ENCODE measurements at regions not wholly inside any gene's neighbourhood (a gene's known extent, or its start where the extent isn't known, plus 50 kb on each side); places are given as distances from the start of the nearest gene placed in this dataset.
"Not testable (repeated sequence)": the region's sequence is repeated elsewhere in the genome, so short reads cannot be mapped to it uniquely, and the experiment has no call there.

DNA sequence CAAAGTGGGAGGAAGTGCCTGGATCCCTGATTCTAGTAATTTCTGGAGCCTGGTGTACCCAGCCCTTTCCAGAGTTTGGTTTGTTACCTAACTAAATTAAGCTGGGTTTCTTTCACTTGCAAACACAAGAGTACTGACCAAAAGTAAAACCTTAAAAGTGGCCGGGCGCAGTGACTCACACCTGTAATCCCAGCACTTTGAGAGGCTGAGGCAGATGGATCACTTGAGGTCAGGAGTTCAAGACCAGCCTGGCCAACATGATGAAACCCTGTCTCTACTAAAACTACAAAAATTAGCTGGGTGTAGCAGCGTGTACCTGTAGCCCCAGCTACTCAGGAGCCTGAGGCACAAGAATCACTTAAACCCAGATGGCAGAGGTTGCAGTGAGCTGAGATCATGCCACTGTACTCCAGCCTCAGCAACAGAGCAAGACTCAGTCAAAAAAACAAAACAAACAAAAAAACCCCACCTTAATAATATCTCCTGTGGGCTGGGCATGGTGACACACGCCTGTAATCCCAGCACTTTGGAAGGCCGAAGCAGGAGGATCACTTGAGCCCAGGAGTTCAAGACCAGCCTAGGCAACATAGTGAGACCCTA, 78.0 kb upstream of the BLID start:
- DNase-seq = not testable (repeated sequence)

DNA sequence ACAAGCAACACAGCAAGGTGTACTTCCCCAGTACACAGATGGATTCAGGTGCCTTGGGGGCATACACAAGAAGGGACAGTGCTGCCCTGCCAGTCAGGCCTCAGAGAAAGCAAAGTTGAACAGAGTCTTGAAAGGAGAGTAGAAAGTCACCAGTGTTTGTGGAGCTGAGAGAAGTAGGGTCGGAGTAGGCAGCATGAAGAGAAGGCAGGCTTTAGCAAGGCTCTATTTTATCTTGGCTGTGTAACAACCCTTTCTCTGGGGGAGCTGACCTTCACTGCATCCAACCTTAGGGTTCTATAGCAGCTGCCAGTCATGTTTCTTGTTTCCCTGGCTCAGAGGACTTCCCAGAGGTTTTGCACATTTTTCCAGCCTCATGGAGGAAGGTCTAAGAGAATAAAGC, 77.4 kb upstream of the BLID start:
- no peak for DNase-seq

DNA sequence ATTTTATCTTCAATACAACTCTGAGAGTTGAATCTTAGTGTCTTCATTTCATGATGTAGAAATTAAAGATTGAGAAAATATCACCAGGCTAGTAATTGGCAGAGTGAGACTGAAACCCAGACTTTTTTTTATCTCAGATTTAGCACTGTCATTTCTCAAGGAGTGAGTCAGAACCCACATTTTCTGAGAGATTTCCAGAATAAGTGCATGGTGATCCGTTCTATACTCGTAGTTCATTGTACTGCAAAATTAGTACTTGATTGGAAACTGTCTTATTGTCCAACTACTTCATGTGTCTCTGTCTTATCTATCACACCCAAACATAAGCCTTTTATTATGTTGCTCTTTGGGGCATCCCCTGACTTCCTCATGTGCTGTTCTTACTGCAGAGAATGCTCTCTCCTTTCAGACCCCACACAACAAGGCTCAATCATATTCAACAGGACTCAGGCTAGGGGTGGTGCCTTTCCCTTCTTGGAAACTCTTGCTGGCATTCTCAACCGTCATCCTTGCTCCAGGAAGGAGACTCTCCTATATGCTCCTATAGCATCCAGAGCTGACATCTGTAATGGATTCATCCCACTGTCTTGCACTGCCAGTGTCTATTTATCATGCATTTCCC, 76.7 kb upstream of the BLID start:
- no peak for DNase-seq

DNA sequence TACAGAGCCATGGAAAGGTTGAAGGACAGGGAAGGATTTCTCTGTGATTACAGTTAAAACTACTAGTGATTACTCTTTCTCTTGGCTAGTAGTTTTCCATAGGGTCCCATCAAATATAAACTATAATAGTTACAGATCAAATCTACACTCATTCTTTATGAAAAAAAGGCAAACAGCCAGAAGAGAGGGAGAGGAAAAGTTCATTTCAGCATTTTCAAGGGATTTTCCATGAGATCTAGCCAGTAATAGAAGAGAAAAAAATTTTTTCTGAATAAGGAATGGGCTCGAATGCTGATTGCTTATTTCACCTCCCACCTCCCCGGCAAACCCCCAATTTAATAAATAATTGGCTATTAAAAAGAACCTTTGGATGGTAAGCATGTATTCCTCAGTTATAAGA, 74.8 kb upstream of the BLID start:
- no peak for DNase-seq

DNA sequence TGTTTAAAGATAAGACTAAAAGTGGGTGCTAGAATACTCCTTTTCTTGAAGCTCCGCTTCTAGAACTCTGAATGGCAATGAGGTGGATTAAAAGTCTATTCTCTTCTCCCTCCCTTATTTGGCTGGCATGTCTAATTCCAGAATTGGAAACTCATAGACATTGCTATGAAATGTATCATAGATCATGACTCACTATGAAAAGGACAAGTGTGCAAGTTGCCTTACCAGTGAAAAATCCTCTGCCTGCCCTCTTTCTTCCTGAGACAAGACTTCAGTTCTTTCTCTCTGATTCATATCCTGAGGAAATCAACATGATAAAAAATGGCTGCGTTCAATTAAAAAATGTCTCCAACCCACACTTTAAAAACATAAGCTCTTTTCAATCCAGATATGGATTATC, 73.2 kb upstream of the BLID start:
- no peak for DNase-seq

DNA sequence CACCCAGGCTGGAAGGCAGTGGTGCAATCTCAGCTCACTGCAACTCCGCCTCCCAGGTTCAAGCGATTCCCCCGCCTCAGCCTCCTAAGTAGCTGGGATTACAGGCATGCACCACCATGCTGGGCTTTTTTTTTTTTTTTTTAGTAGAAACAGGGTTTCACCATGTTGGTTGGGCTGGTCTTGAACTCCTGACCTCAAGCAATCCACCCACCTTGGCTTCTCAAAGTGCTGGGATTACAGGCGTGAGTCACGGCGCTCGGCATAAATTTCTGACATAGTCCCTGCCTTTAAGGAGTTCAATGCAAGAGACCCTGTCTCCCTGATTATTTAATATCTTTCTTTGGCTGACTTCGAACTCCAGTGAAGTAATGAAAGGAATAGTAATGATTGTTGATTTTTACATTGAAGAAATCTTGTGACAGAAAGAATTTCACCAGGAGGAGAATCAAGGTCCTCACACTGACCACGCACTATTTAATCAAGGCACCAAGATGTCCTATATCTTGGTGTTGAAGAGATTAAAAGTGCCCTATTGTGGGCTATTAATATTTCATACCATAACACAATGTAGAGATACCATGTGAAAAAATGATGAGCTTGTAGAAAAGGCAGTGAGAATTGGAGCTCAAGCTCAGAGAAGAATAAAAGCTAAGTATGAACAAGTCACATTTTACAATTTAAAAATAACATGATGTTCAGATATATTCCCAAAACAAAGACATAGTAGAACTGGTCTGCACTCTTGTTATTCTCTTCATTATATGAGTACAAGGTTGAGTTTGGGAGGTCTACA, 71.6 kb upstream of the BLID start:
- no peak for DNase-seq

DNA sequence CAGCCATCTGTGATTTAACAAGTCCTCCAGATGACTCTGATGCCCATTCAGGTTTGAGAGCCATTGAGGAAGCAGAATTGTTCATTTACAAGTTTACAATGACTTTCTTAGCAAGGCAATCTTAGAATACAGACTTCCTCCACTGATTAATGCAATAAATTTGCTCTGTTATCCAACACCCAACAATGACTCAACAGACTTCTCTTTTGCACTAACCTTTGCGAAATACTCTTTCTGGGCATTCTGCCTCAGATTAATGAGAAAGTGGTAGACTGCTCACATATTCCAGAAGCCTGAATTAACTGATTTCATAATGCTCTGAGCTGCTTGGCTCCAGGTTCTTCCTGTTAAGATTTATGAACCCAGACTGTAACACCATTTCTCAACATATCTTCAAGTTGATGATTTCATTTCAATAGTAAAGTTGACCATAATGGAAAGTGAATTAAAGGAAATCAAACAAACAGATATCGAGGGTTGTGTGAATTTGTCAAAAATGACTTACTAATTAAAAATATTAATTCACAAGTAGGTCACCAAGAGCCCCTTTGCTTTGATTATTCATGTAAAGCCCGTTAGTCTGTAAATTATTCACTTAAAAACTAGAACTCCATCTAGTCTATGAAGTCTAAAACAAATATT, 70.5 kb upstream of the BLID start:
- no peak for DNase-seq

DNA sequence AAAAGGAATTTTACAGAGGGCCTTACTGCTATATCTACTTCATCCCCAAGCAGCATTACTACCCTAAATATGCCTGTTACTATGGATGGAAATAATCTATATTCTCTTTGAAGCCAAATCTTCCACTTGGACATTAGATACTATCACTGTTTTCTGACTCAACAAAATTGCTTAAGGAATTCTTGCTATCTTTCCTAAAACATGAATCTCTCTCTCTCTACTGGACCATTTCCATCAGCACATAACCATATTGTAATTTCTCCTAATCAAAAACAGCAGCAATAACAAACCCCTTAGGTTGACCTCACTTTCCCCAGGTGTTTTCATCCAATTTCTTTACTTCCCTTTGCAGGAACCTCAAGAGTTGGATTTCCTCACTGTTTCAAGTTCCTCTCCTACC, 67.9 kb upstream of the BLID start:
- no peak for DNase-seq

DNA sequence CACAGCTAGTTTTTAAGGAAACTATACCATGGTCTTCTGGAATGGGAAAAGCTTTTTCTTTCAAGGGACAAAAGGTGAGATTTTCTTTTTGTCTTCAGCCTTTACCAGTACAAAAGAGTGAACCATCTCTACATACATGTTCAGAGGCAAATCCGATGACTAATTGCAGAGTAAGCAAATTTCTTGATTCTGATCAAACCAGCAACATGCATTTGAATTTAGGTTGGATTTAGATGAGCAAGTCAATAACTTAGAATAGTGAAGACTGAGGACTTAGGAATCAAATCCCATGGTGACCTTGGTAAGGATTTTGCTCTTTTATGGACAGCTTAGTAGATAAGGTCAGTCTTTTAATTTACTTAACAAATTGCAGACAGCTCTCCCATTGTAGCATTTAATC, 65.9 kb upstream of the BLID start:
- no peak for DNase-seq

DNA sequence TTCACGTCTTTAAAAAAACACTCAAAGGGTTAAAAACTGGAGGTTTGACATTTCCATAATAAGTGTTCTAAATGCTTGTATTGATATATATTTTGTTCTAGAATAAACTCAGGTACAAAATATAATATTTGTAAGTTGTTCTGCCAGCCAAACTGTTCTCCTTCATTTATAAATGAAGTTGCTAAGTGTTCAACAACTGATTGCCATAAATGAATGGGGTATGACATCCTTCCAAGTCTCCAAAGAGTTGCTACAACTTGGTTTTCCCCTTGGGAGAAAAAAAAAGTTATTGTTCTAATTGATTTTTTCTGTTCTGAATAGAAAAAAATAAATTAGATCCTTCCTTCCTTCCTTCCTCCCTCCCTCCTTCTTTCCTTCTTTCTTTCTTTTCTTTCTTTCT, 65.4 kb upstream of the BLID start:
- no peak for DNase-seq

DNA sequence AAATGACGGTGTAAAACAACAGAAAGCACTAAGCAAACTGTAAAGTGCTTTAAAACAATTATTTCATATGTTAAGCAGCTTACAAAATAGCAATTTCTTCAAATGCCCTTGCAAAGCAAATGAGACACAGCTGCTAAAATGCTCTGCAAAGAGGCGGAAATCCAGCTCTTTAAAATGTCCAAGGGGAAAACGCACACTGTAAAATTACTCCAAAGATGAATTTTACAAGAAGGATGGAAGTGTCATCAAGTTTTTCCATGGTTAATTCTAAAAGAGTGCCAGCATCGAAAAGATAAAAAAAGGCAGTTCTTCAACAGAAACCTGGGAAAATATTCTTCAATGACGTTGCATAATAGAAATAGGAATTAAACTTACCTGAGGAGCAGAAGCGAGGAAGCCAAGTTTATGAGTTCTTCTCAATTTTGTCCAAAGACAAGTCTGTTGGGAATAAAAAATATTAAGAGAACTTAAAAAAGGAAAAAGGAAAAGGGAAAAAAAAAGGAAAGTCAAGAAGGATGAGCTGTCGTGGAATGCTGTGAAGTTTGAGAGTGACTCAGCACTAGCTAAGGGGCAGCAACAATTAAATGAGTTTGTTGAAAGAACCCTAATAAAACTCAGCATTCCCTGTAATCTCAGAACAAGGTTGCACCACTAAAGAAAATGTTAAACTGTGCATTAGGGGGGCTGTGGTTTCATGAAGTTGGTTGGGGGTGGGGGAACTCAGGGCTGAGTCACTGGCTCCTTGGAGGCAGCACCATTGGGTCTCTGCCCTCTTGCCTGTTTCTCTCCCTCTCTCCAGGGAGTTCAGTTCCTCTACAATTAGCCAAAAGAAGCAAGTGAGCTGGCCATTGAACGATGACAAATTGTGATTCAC, 64.2 kb upstream of the BLID start:
- DNase-seq = no peak

DNA sequence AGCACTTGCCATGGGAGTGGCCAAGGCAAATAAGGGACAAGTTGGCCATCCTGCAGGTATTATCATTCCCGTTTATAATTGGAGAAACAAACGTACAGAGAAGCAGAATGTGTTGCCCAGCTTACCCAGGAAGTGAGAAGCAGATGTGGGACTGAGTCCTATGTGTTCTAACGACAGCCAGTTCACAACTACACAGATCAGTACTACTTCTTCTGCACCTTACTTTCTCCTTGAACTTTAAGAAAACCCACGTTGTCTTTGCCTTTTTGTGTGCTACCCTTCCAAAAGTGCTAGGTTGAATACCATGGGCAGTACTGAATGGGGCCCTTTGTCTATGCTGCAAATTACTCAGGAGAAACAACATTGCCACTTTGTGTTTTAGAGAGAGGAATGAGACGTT, 62.8 kb upstream of the BLID start:
- DNase-seq = no peak

DNA sequence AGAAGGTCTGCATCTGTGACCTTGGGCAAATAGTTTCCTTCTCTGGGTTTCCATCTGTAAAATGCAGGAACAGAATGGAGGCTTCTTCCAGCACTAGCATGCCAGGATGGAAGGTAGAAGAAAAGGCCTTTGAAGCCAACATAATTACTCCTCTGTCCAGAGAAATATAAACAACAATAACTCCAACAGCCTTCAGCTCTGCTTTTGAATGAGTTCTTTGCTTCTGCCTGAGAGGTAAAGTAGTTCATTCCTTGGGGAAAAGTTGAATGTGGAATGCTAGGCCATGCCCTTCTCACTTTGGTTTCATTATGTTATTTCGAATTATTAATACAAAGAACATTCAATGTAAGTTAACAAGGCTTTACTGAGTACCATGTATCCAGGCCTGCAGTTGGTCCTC, 61.2 kb upstream of the BLID start:
- no peak for DNase-seq

DNA sequence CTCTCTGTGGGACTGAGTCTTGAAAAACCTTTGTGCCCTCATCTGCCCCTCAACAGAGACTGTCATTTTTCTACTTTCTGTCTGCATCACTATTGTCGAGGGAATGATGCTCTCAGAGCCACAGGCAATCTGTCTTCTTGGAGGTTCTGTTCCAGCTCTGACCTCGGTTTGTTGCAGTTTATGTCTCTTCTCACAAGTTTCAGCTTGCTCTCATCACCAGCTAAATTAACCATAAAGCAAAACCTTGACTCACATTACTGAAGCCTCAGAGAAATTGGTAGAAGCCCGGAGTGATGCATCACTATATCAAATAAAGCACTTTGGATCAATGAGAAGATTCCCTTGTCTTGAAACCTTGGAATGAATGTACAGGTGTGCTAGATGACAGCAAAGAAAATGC, 60.6 kb upstream of the BLID start:
- no peak for DNase-seq

DNA sequence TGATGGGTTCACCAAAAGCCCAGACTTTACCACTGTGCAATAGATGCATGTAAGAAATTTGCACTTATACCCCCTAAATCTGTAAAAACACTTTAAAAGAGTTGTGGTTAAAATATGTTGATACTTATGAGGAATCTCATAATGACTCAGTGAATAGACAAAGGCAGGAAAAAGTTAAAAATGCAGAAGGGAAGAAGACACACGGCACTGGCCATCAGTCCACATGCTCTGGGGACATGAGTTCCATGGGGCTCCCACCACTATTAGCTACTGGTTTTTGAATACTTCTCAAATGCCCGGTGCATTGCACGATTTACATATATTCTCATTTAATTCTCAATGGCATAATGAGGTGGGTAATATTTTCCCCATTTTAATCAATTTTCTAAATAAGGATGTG, 59.3 kb upstream of the BLID start:
- DNase-seq = no peak

DNA sequence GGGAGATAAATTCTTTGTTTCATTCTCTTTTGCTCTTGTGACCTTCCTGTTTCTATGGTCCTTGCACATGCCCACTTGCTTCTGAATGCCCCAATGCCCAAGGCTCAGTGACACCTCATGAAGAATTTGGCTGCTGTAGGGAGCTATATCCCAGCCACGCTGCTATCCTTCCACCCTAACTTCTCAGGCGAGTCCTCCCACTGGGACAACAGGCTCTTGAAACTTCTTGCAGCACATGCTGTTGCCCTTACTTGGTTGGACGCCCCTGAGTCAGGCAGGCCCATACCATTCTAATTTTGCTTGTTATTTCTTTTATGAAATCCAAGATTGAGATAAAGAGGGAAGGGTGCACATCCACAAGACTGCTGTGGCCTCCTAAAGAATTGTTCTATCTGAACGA, 57.6 kb upstream of the BLID start:
- DNase-seq = no peak

DNA sequence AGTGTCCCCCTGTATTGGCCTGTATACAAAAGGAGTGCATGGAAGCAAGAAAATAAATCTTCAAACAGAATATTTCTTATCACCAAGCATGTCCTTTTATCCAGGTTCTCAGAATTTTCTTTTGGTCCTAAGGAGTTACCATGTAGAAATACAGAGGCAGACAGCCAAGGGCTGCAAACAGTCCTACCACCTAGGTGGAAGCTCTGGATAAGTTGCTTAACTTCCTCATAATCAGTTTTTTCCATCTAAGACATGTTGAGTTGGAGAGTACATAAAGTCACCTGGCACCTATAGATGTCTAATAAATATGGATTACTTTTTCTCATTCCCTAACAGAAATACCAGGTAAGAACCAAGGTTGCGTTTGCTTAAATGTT, 57.0 kb upstream of the BLID start:
- no peak for DNase-seq

DNA sequence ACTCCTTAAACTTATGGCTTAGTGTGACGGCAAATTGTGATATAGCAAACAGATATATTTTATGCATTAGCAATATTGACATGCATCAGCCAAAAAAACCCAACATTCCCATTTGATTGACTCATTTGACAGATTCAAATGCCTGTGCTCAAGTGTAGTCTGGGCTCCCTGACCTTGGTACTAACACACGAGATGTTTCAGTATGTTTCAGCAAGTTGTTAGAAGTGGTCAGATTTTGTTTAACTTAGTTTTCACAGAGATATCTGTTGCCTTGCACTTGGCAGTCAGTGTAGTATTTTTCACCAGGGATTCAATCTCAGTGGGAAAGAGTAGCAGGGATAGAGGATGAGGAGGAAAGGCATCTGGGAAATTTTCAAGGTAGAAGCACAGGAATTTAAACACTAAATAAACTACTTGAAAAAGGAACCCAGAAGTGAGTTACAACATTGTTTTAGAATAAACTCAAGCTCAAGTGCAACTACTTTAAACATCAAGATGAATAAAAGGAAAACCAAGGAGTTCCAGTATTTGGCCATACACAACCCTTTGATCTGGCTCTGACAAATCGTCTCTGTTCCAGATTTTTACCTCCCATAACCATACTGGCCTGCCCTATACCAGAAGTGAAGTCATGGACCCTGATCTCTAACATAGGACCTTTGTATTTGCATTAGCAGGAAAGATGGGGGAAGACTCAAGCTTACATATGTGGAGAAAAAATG, 56.5 kb upstream of the BLID start:
- no peak for DNase-seq

DNA sequence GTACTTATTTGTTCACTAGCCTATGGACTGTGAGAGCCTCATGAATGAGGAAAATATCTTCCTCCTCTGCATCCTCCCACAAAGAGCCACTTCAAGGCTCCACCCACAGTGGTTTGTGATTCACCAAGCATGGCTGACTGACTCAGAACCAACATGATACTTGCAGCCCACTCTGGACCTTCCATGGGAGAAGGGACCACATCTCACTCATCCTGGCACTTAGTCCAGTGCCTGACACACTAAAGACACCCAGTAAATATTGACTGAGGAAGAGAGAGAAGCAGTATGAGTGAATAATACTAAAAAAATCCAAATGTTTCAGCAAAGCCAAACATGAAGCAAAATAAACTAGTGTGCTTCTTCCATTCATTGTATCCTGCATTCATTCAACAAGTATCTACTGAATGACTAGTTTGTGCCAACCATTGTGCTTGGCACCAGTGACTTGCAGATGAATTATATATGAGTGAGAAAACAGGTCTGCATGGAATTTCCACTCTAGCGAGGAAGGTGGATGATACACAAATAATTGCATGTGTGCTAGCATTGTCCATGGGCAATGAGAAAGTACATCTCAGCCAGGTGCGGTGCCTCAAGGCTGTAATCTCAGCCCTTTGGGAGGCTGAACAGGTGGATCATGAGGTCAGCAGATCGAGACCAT, 54.9 kb upstream of the BLID start:
- no peak for DNase-seq

DNA sequence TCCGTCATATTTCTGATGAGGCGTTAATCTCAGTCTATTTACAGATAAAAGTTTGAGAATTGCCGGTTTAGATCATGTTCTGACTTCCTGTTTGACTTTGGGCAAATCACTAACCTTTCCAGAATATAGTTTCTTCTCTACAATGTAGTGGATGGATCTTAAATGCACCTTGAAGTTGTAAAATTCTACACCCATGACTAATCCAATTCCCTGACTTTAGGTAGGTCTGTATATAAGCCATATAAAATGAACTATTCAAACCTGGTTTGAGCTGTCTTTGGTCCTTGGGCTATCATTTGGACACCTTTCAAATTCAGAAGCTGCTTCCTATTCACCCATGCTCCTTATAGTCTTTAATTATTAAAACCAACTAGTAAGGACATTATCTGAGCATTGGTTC, 52.2 kb upstream of the BLID start:
- no peak for DNase-seq

DNA sequence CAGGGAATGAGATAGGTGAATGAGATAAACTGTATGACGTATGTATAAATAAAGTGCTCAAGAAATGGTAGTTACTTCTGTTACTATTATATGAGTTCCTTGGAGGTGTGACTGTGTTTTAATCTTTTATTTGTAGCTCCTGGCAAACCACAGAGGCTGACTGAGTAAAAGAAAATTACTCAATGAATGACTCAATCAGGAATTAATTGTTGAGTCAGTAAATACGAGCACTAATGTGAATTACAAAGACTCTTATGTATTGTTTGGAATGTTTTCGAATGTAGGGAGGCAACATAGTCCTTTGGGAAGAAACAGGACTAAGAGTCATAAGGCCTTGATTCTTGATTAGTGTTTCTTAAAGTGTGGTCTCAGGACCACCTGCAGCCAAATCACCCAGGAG, 51.1 kb upstream of the BLID start:
- no peak for DNase-seq

All from NCI-H510A treated with DMSO at 0.1 percent for 48 hours (cell line).